CD4-positive, alpha-beta T cell (primary cell): ENCODE measurements at regions not wholly inside any gene's neighbourhood (a gene's known extent, or its start where the extent isn't known, plus 50 kb on each side); places are given as distances from the start of the nearest gene placed in this dataset.

Source experiments
- ATAC-seq: fragments of 200-7000 bp; cut with Tn5 transposase; one replicate; pipeline ENCODE4 v1.10.0; 2022; ENCODE audit warnings: mild to moderate bottlenecking; ENCODE audit not compliant: poor library complexity
- CTCF ChIA-PET: fragments of 350-600 bp; sonication (Branson Sonifier 250); formaldehyde crosslinking; loops from one replicate; lab custom pipeline; 2021; ENCODE audit warnings: antibody characterized with exemption, inconsistent platforms; lab: Charles Lee
- POLR2A ChIA-PET: fragments of 350-600 bp; sonication (Branson Sonifier 250); formaldehyde crosslinking; loops from one replicate; lab custom pipeline; 2021; ENCODE audit warnings: antibody characterized with exemption, inconsistent platforms; lab: Charles Lee
- DNase-seq, 14 experiments: peaks; one replicate each; pipeline ENCODE4 v3.0.0-alpha.2; 2013 to 2020; ENCODE audit warnings: mixed read lengths in 2 of 14
- H3K27ac ChIP-seq, 2 donors: one replicate each; pipeline versions ENCODE4 v1.5.1 to v1.7.0; 2013; ENCODE audit warnings: low read length in 2 of 2, low read depth in 1 of 2, mild to moderate bottlenecking in 1 of 2
- H3K27me3 ChIP-seq, 2 experiments: 1 replicate in 1 of 2; 2 replicates in 1 of 2; pipeline versions ENCODE4 v1.6.1 to v1.7.0; 2013; ENCODE audit warnings: low read length in 2 of 2, control low read depth in 1 of 2, mild to moderate bottlenecking in 1 of 2, moderate library complexity in 1 of 2; ENCODE audit not compliant: insufficient read depth in 2 of 2, control insufficient read depth in 1 of 2
- H3K36me3 ChIP-seq: one replicate; pipeline ENCODE4 v1.6.1; 2013; ENCODE audit warnings: low read length, control low read depth; ENCODE audit not compliant: insufficient read depth
- H3K4me1 ChIP-seq: one replicate; pipeline ENCODE4 v1.6.1; 2013; ENCODE audit warnings: low read length, control low read depth; ENCODE audit not compliant: insufficient read depth
- H3K4me3 ChIP-seq: one replicate; pipeline ENCODE4 v1.5.1; 2013; ENCODE audit warnings: mild to moderate bottlenecking, low read length, moderate library complexity
- H3K9me3 ChIP-seq, 2 experiments: 1 replicate in 1 of 2; 2 replicates in 1 of 2; pipeline versions ENCODE4 v1.6.1 to v1.7.0; 2013; ENCODE audit warnings: low read length in 2 of 2, mild to moderate bottlenecking in 2 of 2, control low read depth in 1 of 2, moderate library complexity in 1 of 2; ENCODE audit not compliant: control insufficient read depth in 1 of 2, insufficient read depth in 1 of 2
- H3K27ac Mint-ChIP-seq: one replicate; pipeline ENCODE4 v1.8.0; 2020; ENCODE audit warnings: mixed read lengths
- H3K27me3 Mint-ChIP-seq: one replicate; pipeline ENCODE4 v1.8.0; 2021; ENCODE audit warnings: mixed read lengths
- H3K36me3 Mint-ChIP-seq: one replicate; pipeline ENCODE4 v1.8.0; 2021; ENCODE audit warnings: low read depth, mixed read lengths
- H3K4me1 Mint-ChIP-seq: one replicate; pipeline ENCODE4 v1.8.0; 2021; ENCODE audit warnings: low read depth, mixed read lengths
- H3K4me3 Mint-ChIP-seq: one replicate; pipeline ENCODE4 v1.8.0; 2020; ENCODE audit warnings: mild to moderate bottlenecking, mixed read lengths
- H3K9me3 Mint-ChIP-seq: one replicate; pipeline ENCODE4 v1.8.0; 2020; ENCODE audit warnings: mixed read lengths
- intact Hi-C, 2 experiments: fragments of 100-400 bp; cut with DNase I in 1 of 2; cut with micrococcal nuclease in 1 of 2; formaldehyde crosslinking; loops; one replicate each; pipeline versions ENCODE4 v1.15.1 to v1.9.0; 2023 to 2025; cut with DNase I, micrococcal nuclease
- TF ChIP-seq, protein P1 (sequence below): fragments of 200-600 bp; IDR thresholded peaks from one replicate; pipeline ENCODE4 v1.8.0; 2022; ENCODE audit warnings: antibody characterized with exemption, mild to moderate bottlenecking

GRCh38 chr11:35073691-35074419 is 65.1 kb upstream of the CD44 start:
- POLR2A ChIA-PET = interaction anchor here (1.4 to 7.3 kb wide), 2 partner anchors 27 to 66 kb away, joined by 6 to 40 read pairs; partner anchors contain the start of gene CD44
- H3K4me1 ChIP-seq = peaks cover 40% of the 10 kb centered on the region
- peak in 2 of 14 experiments; percentile 53 to 65 for DNase-seq
- intact Hi-C loops = no loop called here
- no peak overlapping the region for H3K4me3 ChIP-seq
- ATAC-seq = no peak
- CTCF ChIA-PET = no interaction called here
- Mint-ChIP-seq H3K36me3 (peaks cover 15% of the 10 kb centered on the region), H3K4me3 (no peak overlapping the region), H3K4me1 (peaks cover 88% of the 10 kb centered on the region), H3K27me3 (no peaks in the 10 kb centered on the region), H3K27ac (peak overlapping the region; percentile 76), H3K9me3 (peaks cover 4% of the 10 kb centered on the region)
- no peaks in the 10 kb centered on the region for H3K36me3 ChIP-seq
- H3K27me3 ChIP-seq = no peaks in the 10 kb centered on the region
- TF ChIP-seq, protein P1, sequence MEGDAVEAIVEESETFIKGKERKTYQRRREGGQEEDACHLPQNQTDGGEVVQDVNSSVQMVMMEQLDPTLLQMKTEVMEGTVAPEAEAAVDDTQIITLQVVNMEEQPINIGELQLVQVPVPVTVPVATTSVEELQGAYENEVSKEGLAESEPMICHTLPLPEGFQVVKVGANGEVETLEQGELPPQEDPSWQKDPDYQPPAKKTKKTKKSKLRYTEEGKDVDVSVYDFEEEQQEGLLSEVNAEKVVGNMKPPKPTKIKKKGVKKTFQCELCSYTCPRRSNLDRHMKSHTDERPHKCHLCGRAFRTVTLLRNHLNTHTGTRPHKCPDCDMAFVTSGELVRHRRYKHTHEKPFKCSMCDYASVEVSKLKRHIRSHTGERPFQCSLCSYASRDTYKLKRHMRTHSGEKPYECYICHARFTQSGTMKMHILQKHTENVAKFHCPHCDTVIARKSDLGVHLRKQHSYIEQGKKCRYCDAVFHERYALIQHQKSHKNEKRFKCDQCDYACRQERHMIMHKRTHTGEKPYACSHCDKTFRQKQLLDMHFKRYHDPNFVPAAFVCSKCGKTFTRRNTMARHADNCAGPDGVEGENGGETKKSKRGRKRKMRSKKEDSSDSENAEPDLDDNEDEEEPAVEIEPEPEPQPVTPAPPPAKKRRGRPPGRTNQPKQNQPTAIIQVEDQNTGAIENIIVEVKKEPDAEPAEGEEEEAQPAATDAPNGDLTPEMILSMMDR = no peak
- H3K27ac ChIP-seq = no peak overlapping the region
- peaks cover 4 to 9% of the 10 kb centered on the region in 2 experiments for H3K9me3 ChIP-seq

DNA sequence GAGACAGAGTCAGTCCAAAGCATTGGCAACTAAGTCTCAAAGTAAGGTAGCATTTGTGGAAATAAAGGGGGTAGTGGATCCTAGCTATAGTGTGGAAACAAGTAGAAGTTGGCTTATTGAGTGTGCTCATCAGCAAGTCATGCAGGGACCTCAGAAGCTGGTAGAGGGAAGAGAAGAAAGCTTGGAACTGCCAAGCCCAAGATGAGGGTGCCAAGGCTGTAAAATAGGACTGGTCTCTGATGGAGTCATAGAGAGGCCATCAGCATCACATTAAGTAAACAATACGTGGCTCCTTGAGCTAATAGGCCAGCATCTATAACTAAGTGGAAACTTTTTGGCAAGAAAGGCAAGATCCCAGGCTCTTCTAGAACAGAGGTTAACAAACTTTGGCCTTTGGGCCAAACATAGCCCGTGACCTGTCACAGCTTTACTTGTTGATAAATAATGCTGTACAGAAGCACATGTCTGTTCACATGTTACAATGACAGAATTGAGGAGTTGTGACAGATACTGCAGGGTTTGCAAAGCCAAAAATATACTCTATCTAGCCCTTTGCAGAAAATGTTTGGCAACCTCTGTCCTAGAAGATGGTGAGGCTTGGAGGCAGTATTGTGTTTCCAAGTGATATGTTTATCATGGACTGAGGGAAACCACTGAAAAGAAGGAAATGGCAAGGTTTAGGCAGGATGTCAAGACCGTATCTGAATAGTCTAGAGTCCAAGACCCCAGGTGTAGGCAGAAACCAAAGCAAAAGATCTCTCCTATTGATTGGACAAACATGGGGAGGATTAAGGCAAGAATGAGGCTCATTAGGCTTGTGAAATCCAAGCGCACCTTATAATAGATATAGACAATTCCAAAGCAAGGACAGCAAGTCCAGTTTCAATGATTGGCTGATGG is 62.5 kb upstream of the CD44 start:
- Mint-ChIP-seq H3K27me3 (no peaks in the 10 kb centered on the region), H3K9me3 (no peaks in the 10 kb centered on the region), H3K4me1 (peaks cover 95% of the 10 kb centered on the region), H3K36me3 (no peaks in the 10 kb centered on the region), H3K27ac (peak overlapping the region; percentile 98), H3K4me3 (peak overlapping the region; percentile 67)
- H3K9me3 ChIP-seq = no peaks in the 10 kb centered on the region
- intact Hi-C loops = no loop called here
- ATAC-seq (no peak), DNase-seq (no peak)
- TF ChIP-seq, protein P1 = no peak
- CTCF ChIA-PET = interaction anchor here (0.9 to 3.0 kb wide), 4 partner anchors 11 to 77 kb away, joined by 3 to 8 read pairs (median 6); no protein-coding TSS in a partner anchor
- no peak overlapping the region for H3K4me3 ChIP-seq
- H3K36me3 ChIP-seq = no peaks in the 10 kb centered on the region
- H3K4me1 ChIP-seq = peaks cover 63% of the 10 kb centered on the region
- POLR2A ChIA-PET = interaction anchor here (0.6 to 7.3 kb wide), 6 partner anchors 9 to 89 kb away, joined by 3 to 40 read pairs (median 4); partner anchors contain the start of gene CD44
- no peaks in the 10 kb centered on the region for H3K27me3 ChIP-seq
- H3K27ac ChIP-seq = peak overlapping the region; percentile 78 to 82

DNA sequence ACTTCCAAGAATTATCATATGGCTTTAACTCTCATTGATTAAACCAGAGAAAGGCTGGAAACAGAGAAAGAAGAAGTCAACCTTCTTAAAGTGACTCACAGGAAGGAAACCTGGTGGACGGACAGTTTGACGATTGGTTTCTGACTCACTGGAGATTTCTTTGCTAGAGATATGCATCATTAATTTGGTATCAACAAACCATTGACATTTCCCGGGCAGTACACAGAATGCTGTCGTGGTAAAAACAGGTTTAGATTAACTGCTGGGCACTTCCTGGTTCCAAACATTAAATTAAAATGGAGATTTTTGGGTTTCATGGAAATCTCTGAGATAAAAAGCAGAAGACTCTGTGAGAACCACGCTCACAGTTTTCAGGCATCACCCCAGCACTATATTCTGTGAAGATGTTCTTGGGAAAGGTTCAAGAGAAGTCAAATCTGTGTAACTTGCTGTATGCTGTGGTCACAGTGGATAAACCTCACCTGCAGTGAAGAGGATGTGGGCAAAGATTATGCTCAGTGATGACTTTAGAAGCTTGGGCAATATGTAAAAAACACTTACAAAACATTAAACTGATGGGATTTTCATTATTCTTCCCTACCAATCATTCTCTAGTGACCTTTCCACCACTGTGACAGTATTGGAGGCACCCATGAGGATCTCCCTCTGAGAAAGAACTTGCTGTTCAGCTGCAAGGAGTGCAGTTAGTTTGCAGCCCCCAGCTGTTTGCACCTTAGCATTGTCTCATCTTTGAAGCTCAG is 61.1 kb upstream of the CD44 start:
- Mint-ChIP-seq H3K36me3 (no peaks in the 10 kb centered on the region), H3K4me1 (peaks cover 94% of the 10 kb centered on the region), H3K9me3 (no peaks in the 10 kb centered on the region), H3K4me3 (peak overlapping the region; percentile 76), H3K27me3 (no peaks in the 10 kb centered on the region), H3K27ac (peak overlapping the region; percentile 98)
- peak in 12 of 14 experiments; percentile 9 to 89 (median 43) for DNase-seq
- TF ChIP-seq, protein P1 = no peak
- Histone ChIP-seq H3K36me3 (no peaks in the 10 kb centered on the region), H3K4me1 (peaks cover 73% of the 10 kb centered on the region), H3K27ac (peak overlapping the region; percentile 78 to 82), H3K4me3 (peak overlapping the region; percentile 21), H3K27me3 (no peaks in the 10 kb centered on the region), H3K9me3 (no peaks in the 10 kb centered on the region)
- CTCF ChIA-PET = interaction anchor here (0.8 to 3.0 kb wide), 8 partner anchors 11 to 78 kb away, joined by 3 to 7 read pairs (median 3); no protein-coding TSS in a partner anchor
- ATAC-seq = peak; percentile 64
- intact Hi-C loops = loop anchor here (1.0 to 2.0 kb wide), 4 partner anchors 27 to 88 kb away; no protein-coding TSS in a partner anchor
- POLR2A ChIA-PET = interaction anchor here (0.6 to 7.3 kb wide), 26 partner anchors 10 to 293 kb away, joined by 3 to 40 read pairs (median 5); partner anchors contain the start of gene CD44
